H1 (cell line): ENCODE measurements at regions not wholly inside any gene's neighbourhood (a gene's known extent, or its start where the extent isn't known, plus 50 kb on each side); places are given as distances from the start of the nearest gene placed in this dataset.

Source experiments
- CTCF ChIA-PET: fragments of 300-600 bp; sonication (Branson Sonifier 250); formaldehyde crosslinking; loops from one replicate; lab custom pipeline; 2021; ENCODE audit not compliant: partially characterized antibody; lab: Charles Lee
- POLR2A ChIA-PET: fragments of 300-600 bp; sonication (Branson Sonifier 250); formaldehyde crosslinking; loops from one replicate; lab custom pipeline; 2021; ENCODE audit warnings: inconsistent platforms; ENCODE audit not compliant: partially characterized antibody; lab: Charles Lee
- DNase-seq, 2 experiments: peaks; one replicate each; pipeline versions ENCODE4 v3.0.0 to v3.0.0-alpha.2; 2010 to 2022; ENCODE audit warnings: low spot score in 2 of 2, low read depth in 1 of 2, mixed read lengths in 1 of 2
- FAIRE-seq: peaks from 2 replicates; lab custom pipeline; 2011; peaks lifted over from hg19 to GRCh38; lab: Jason Lieb, UNC
- H2AFZ ChIP-seq: 2 replicates; pipeline ENCODE4 v1.8.1; 2012; ENCODE audit warnings: low read length, inconsistent platforms
- H2AK5ac ChIP-seq: 2 replicates; pipeline ENCODE4 v1.6.1; 2013; ENCODE audit warnings: low read depth, low read length
- H2BK120ac ChIP-seq: replicated peaks from 2 replicates; pipeline ENCODE3; 2013; ENCODE audit warnings: low read depth, low read length, inconsistent platforms
- H2BK12ac ChIP-seq: 2 replicates; pipeline ENCODE4 v1.6.1; 2013; ENCODE audit warnings: low read depth, low read length
- H2BK15ac ChIP-seq: 2 replicates; pipeline ENCODE4 v1.6.1; 2013; ENCODE audit warnings: low read length
- H2BK20ac ChIP-seq: 2 replicates; pipeline ENCODE4 v1.6.1; 2013; ENCODE audit warnings: low read length
- H2BK5ac ChIP-seq: 2 replicates; pipeline ENCODE4 v1.6.1; 2013; ENCODE audit warnings: low read depth, low read length
- H3K14ac ChIP-seq: 2 replicates; pipeline ENCODE4 v1.6.1; 2013; ENCODE audit warnings: inconsistent platforms; ENCODE audit not compliant: insufficient read length
- H3K18ac ChIP-seq: 2 replicates; pipeline ENCODE4 v1.6.1; 2013; ENCODE audit warnings: low read length; ENCODE audit errors: extremely low read depth
- H3K23ac ChIP-seq: 2 replicates; pipeline ENCODE4 v1.6.1; 2013; ENCODE audit warnings: inconsistent platforms; ENCODE audit not compliant: insufficient read length
- H3K23me2 ChIP-seq: 2 replicates; pipeline ENCODE4 v1.6.1; 2013; ENCODE audit warnings: low read depth, low read length
- H3K27ac ChIP-seq: 2 replicates; pipeline ENCODE4 v1.6.1; 2011; ENCODE audit warnings: low read depth, low read length, inconsistent platforms
- H3K27me3 ChIP-seq, 4 experiments: replicated peaks in 1 of 4; 1 replicate in 1 of 4; 2 replicates in 3 of 4; pipeline versions ENCODE4 v1.6.1 to v1.8.1; 2011 to 2013; ENCODE audit warnings: low read length in 3 of 4, mild to moderate bottlenecking in 3 of 4, inconsistent platforms in 2 of 4, mixed read lengths in 2 of 4, moderate library complexity in 1 of 4; ENCODE audit not compliant: control insufficient read depth in 3 of 4, insufficient read depth in 3 of 4; ENCODE audit errors: extremely low read depth in 1 of 4
- H3K36me3 ChIP-seq, 4 experiments: 2 replicates each; pipeline versions ENCODE4 v1.6.1 to v1.8.1; 2011 to 2013; ENCODE audit warnings: mild to moderate bottlenecking in 4 of 4, low read length in 3 of 4, moderate library complexity in 2 of 4, control low read depth in 1 of 4, inconsistent platforms in 1 of 4; ENCODE audit not compliant: insufficient read depth in 4 of 4, control insufficient read depth in 2 of 4
- H3K4ac ChIP-seq: replicated peaks from 2 replicates; pipeline ENCODE3; 2013; ENCODE audit warnings: low read length, low read depth, mixed read lengths, inconsistent platforms; ENCODE audit not compliant: insufficient read length
- H3K4me1 ChIP-seq, 4 experiments: replicated peaks in 1 of 4; 1 replicate in 1 of 4; 2 replicates in 3 of 4; pipeline versions ENCODE4 v1.6.1 to v1.8.1; 2011 to 2013; ENCODE audit warnings: low read length in 3 of 4, inconsistent platforms in 2 of 4, mixed read lengths in 1 of 4; ENCODE audit not compliant: insufficient read depth in 4 of 4, control insufficient read depth in 3 of 4
- H3K4me2 ChIP-seq, 2 experiments: 2 replicates each; pipeline versions ENCODE4 v1.6.1 to v1.8.1; 2011 to 2013; ENCODE audit warnings: low read depth in 2 of 2, low read length in 2 of 2, control low read depth in 1 of 2, inconsistent platforms in 1 of 2, mild to moderate bottlenecking in 1 of 2; ENCODE audit not compliant: insufficient read depth in 1 of 2
- H3K4me3 ChIP-seq, 4 experiments: fragments of 200-600, 300-600 bp in 1 of 4; sonication (generic), shearing (Covaris generic), sonication (Bioruptor Twin) in 1 of 4; 2 replicates each; pipeline versions ENCODE4 v1.5.1 to v1.8.1; 2011 to 2016; ENCODE audit warnings: low read length in 4 of 4, low read depth in 3 of 4, control low read depth in 2 of 4, inconsistent platforms in 2 of 4, mild to moderate bottlenecking in 2 of 4, mixed read lengths in 1 of 4, moderate library complexity in 1 of 4; ENCODE audit not compliant: insufficient read depth in 2 of 4; ENCODE audit errors: extremely low read depth in 1 of 4
- H3K56ac ChIP-seq: replicated peaks from 2 replicates; pipeline ENCODE3; 2013; ENCODE audit warnings: low read depth, mild to moderate bottlenecking, mixed read lengths, low read length, inconsistent platforms; ENCODE audit not compliant: insufficient read length
- H3K79me1 ChIP-seq: 2 replicates; pipeline ENCODE4 v1.6.1; 2013; ENCODE audit warnings: low read depth, low read length, control low read depth
- H3K79me2 ChIP-seq, 2 experiments: 2 replicates each; pipeline versions ENCODE4 v1.6.1 to v1.8.1; 2012 to 2013; ENCODE audit warnings: low read length in 2 of 2, mild to moderate bottlenecking in 2 of 2, inconsistent platforms in 1 of 2; ENCODE audit not compliant: insufficient read depth in 2 of 2, control insufficient read depth in 1 of 2
- H3K9ac ChIP-seq, 4 experiments: replicated peaks in 1 of 4; 1 replicate in 1 of 4; 2 replicates in 3 of 4; pipeline versions ENCODE4 v1.6.1 to v1.8.1; 2011 to 2013; ENCODE audit warnings: low read depth in 3 of 4, low read length in 3 of 4, control low read depth in 2 of 4, mild to moderate bottlenecking in 2 of 4, moderate library complexity in 2 of 4, inconsistent platforms in 1 of 4; ENCODE audit errors: extremely low read depth in 1 of 4
- H3K9me3 ChIP-seq, 2 experiments: 2 replicates each; pipeline versions ENCODE4 v1.6.1 to v1.8.1; 2012 to 2013; ENCODE audit warnings: mild to moderate bottlenecking in 2 of 2, moderate library complexity in 2 of 2, control low read depth in 1 of 2, inconsistent platforms in 1 of 2, low read depth in 1 of 2, low read length in 1 of 2, mixed read lengths in 1 of 2; ENCODE audit not compliant: insufficient read depth in 2 of 2
- H4K20me1 ChIP-seq, 2 experiments: replicated peaks in 1 of 2; 2 replicates each; pipeline versions ENCODE3 to v1.8.1; 2011 to 2013; ENCODE audit warnings: inconsistent platforms in 2 of 2, low read length in 2 of 2, mild to moderate bottlenecking in 1 of 2; ENCODE audit not compliant: insufficient read depth in 2 of 2, control insufficient read depth in 1 of 2
- H4K5ac ChIP-seq: 2 replicates; pipeline ENCODE4 v1.6.1; 2013; ENCODE audit warnings: low read length, low read depth, mixed read lengths, inconsistent platforms; ENCODE audit not compliant: insufficient read length
- H4K8ac ChIP-seq: 2 replicates; pipeline ENCODE4 v1.8.0; 2013; ENCODE audit warnings: mild to moderate bottlenecking, moderate library complexity, low read length, inconsistent platforms; ENCODE audit not compliant: insufficient read depth; ENCODE audit errors: extremely low read depth
- H4K91ac ChIP-seq: replicated peaks from 2 replicates; pipeline ENCODE3; 2013; ENCODE audit warnings: low read length, mixed read lengths, inconsistent platforms; ENCODE audit not compliant: insufficient read length
- BRCA1 ChIP-seq: IDR thresholded peaks from 2 replicates; pipeline ENCODE4 v1.6.1; 2012; ENCODE audit warnings: low read depth, low read length, improper control_type of control experiment
- GABPA ChIP-seq: IDR thresholded peaks from 2 replicates; pipeline ENCODE4 v1.6.1; 2011; ENCODE audit warnings: mild to moderate bottlenecking, low read length, moderate library complexity, borderline replicate concordance; ENCODE audit not compliant: insufficient read depth
- HDAC2 ChIP-seq, 2 experiments: fragments of 300-600 bp in 1 of 2; sonication (generic) in 1 of 2; IDR thresholded peaks; 2 replicates each; pipeline ENCODE4 v1.6.1; 2011 to 2012; ENCODE audit warnings: low read depth in 2 of 2, low read length in 2 of 2, mild to moderate bottlenecking in 2 of 2, moderate library complexity in 2 of 2, borderline replicate concordance in 1 of 2, inconsistent platforms in 1 of 2
- JUN ChIP-seq: IDR thresholded peaks from 2 replicates; pipeline ENCODE4 v1.6.1; 2011; ENCODE audit warnings: low read depth, mild to moderate bottlenecking, improper control_type of control experiment, low read length
- POLR2AphosphoS5 ChIP-seq: IDR thresholded peaks from 2 replicates; pipeline ENCODE4 v1.6.1; 2011; ENCODE audit warnings: low read depth, low read length
- SIRT6 ChIP-seq: IDR thresholded peaks from one replicate; pipeline ENCODE4 v1.7.1; 2012; ENCODE audit warnings: low read length, inconsistent platforms
- TAF7 ChIP-seq: optimal IDR thresholded peaks from 2 replicates; pipeline ENCODE3; 2011; ENCODE audit warnings: low read depth, mild to moderate bottlenecking, inconsistent platforms, low read length, moderate library complexity, borderline replicate concordance
- TCF12 ChIP-seq: IDR thresholded peaks from 2 replicates; pipeline ENCODE4 v1.6.1; 2011; ENCODE audit warnings: low read depth, mild to moderate bottlenecking, low read length
- WGBS, 2 experiments: shearing (Covaris generic) in 1 of 2; methylation state at CpG; one replicate each; pipeline versions ENCODE4 v1.1.6 to v1.1.7; 2013 to 2015; ENCODE audit warnings: low lambda C conversion rate in 2 of 2, mixed read lengths in 2 of 2, inconsistent platforms in 1 of 2, low coverage in 1 of 2, missing lambda C conversion rate in 1 of 2; ENCODE audit not compliant: insufficient replicate concordance in 2 of 2, insufficient coverage in 1 of 2, insufficient read length in 1 of 2; ENCODE audit errors: extremely low coverage in 1 of 2, missing lambda C conversion rate in 1 of 2; 5-methylcytosine and 5-hydroxymethylcytosine counted together

DNA sequence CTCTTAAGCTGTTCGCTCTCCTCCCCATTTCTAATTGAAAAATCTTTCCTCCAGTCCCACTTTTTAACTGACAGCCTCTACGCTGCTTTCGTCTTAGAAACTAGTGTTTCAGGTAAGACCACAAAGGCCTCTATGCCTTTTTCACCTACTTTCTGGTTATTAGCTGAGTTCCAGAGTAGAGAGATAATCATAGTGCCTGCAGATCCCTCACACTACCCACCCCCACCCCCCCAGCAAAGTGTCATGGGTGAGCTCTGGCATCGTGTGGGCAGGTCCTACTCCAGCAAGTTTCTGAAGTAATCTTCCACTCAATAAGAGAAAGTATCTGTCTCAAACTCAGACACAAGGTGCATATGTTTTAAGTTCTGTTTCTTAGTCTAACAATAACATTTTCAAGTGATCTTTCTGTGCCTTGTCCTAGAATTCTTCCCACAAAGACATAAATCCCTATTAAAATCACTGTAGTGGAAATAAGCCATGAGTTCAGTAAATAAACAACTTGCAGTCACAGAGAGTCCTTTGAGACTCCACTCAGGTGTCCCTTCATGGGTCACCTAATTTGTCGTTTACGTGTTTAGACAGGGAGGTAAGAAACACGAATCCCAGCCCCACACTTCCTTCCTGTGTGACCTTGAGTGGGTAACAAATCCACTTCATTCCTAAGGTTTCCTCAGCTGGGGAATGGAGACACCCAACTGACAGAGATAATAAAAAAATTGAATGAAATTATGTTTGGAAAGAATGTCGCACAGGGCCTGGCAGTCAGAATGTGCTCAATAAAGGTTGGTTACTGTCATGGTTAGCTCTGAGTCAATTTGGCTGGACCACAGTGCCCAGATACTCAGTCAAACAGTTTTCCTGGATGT lies 228.9 kb upstream of the CAND1 start:
- Histone ChIP-seq H4K5ac (no peak overlapping the region), H3K79me1 (no peaks in the 10 kb centered on the region)
- TF ChIP-seq GABPA (no peak), TAF7 (no peak), SIRT6 (no peak), TCF12 (no peak), POLR2AphosphoS5 (no peak), BRCA1 (no peak), HDAC2 (IDR thresholded peaks at IDR 0.05; ENCODE audit: borderline replicate concordance in 1 of 2, low read depth in 2 of 2, low read length in 2 of 2) (no peak), JUN (no peak)
- TF ChIP-seq, all 59 proteins: peak for 0
- H3K4me1 ChIP-seq, result peaks cover 0 to 7% (median 5%) of the 10 kb centered on the region in 4 experiments; a peak in 5 of 7 replicates
- CTCF ChIA-PET, result interaction anchor here (1.1 to 2.2 kb wide), 3 partner anchors 11 to 21 kb away, joined by 3 to 8 read pairs (median 7); no protein-coding TSS in a partner anchor
- H2BK12ac ChIP-seq, result no peak overlapping the region
- no peak overlapping the region for H2BK120ac ChIP-seq
- H3K27ac ChIP-seq, result no peak overlapping the region
- POLR2A ChIA-PET, result no interaction called here
- H3K36me3 ChIP-seq, result no peaks in the 10 kb centered on the region
- H3K14ac ChIP-seq, result no peak overlapping the region
- no peak overlapping the region for H2AFZ ChIP-seq
- H3K23me2 ChIP-seq, result no peaks in the 10 kb centered on the region
- H3K27me3 ChIP-seq, result no peaks in the 10 kb centered on the region
- no peak overlapping the region for H2BK20ac ChIP-seq
- H2BK5ac ChIP-seq, result no peak overlapping the region
- peaks cover 4 to 5% of the 10 kb centered on the region in 2 experiments for H4K20me1 ChIP-seq
- FAIRE-seq (no peak), DNase-seq (no peak)
- H3K9ac ChIP-seq, result no peak overlapping the region
- no peak overlapping the region for H3K18ac ChIP-seq
- no peak overlapping the region for H3K56ac ChIP-seq
- 70% methylated on average over 8 of the region's 8 CpGs; no CpG with 5 or more reads in 1 of the 2 experiments for WGBS, 2 experiments
- H3K4ac ChIP-seq, result no peak overlapping the region
- H3K4me3 ChIP-seq, result no peak overlapping the region
- H2AK5ac ChIP-seq, result no peak overlapping the region
- no peaks in the 10 kb centered on the region for H3K9me3 ChIP-seq
- H4K8ac ChIP-seq, result no peak overlapping the region
- no peak overlapping the region for H3K4me2 ChIP-seq
- no peak overlapping the region for H3K23ac ChIP-seq
- H4K91ac ChIP-seq, result no peak overlapping the region
- peaks cover 0 to 2% of the 10 kb centered on the region in 2 experiments; a peak in 1 of 4 replicates for H3K79me2 ChIP-seq
- no peak overlapping the region for H2BK15ac ChIP-seq
